GM18498 (cell line): ENCODE measurements at regions not wholly inside any gene's neighbourhood (a gene's known extent, or its start where the extent isn't known, plus 50 kb on each side); places are given as distances from the start of the nearest gene placed in this dataset.
"Not testable (repeated sequence)": the region's sequence is repeated elsewhere in the genome, so short reads cannot be mapped to it uniquely, and the experiment has no call there.

Experiments
- ATAC-seq: cut with Tn5 transposase; IDR thresholded peaks from one replicate; pipeline ENCODE4 v1.9.1; 2021; ENCODE audit warnings: mild to moderate bottlenecking, moderate library complexity; ENCODE audit not compliant: unreplicated experiment

- no peak for ATAC-seq
These were observed 461.9 kb downstream of the UTRN start for GRCh38 chr6:144746902-144747469.

GRCh38 chr6:144749263-144749662, 464.1 kb downstream of the UTRN start:
- ATAC-seq, result no peak

- ATAC-seq, result peak; percentile 96
These were observed 468.0 kb downstream of the UTRN start for GRCh38 chr6:144753023-144753705.

- no peak for ATAC-seq
These were observed 471.3 kb downstream of the UTRN start for GRCh38 chr6:144756469-144756868.

GRCh38 chr6:144757299-144757698, 472.2 kb downstream of the UTRN start:
- no peak for ATAC-seq

- ATAC-seq, result no peak
These were observed 472.6 kb downstream of the UTRN start for GRCh38 chr6:144757730-144758129.

- no peak for ATAC-seq
These were observed 473.5 kb downstream of the UTRN start for GRCh38 chr6:144758602-144759001.

- no peak for ATAC-seq
These were observed 477.3 kb downstream of the UTRN start for GRCh38 chr6:144762469-144762868.

- ATAC-seq, result no peak
These were observed 481.9 kb downstream of the UTRN start for GRCh38 chr6:144767051-144767450.

GRCh38 chr6:144768551-144769075, 483.5 kb downstream of the UTRN start:
- ATAC-seq, result no peak

- no peak for ATAC-seq
These were observed 484.0 kb downstream of the UTRN start for GRCh38 chr6:144769142-144769541.

- ATAC-seq, result no peak
These were observed 491.1 kb downstream of the UTRN start for GRCh38 chr6:144776031-144776819.

GRCh38 chr6:144777249-144777648, 492.1 kb downstream of the UTRN start:
- peak; percentile 57 for ATAC-seq

GRCh38 chr6:144778056-144778455, 492.9 kb downstream of the UTRN start:
- ATAC-seq, result no peak

- peak; percentile 70 for ATAC-seq
These were observed 493.8 kb downstream of the UTRN start for GRCh38 chr6:144778773-144779492.

GRCh38 chr6:144781836-144782235, 496.7 kb downstream of the UTRN start:
- ATAC-seq, result no peak

- no peak for ATAC-seq
These were observed 497.5 kb downstream of the UTRN start for GRCh38 chr6:144782634-144783033.

- no peak for ATAC-seq
These were observed 499.9 kb downstream of the UTRN start for GRCh38 chr6:144785056-144785455.

- no peak for ATAC-seq
These were observed 501.7 kb downstream of the UTRN start for GRCh38 chr6:144786825-144787224.

- no peak for ATAC-seq
These were observed 508.6 kb downstream of the UTRN start for GRCh38 chr6:144793744-144794143.

- ATAC-seq, result not testable (repeated sequence)
These were observed 509.9 kb downstream of the UTRN start for GRCh38 chr6:144795022-144795421.
